H1 (cell line): ENCODE measurements at regions not wholly inside any gene's neighbourhood (a gene's known extent, or its start where the extent isn't known, plus 50 kb on each side); places are given as distances from the start of the nearest gene placed in this dataset.

Experiments used
- CTCF ChIA-PET: fragments of 300-600 bp; sonication (Branson Sonifier 250); formaldehyde crosslinking; loops from one replicate; lab custom pipeline; 2021; ENCODE audit not compliant: partially characterized antibody; lab: Charles Lee
- POLR2A ChIA-PET: fragments of 300-600 bp; sonication (Branson Sonifier 250); formaldehyde crosslinking; loops from one replicate; lab custom pipeline; 2021; ENCODE audit warnings: inconsistent platforms; ENCODE audit not compliant: partially characterized antibody; lab: Charles Lee
- DNase-seq, 2 experiments: peaks; one replicate each; pipeline versions ENCODE4 v3.0.0 to v3.0.0-alpha.2; 2010 to 2022; ENCODE audit warnings: low spot score in 2 of 2, low read depth in 1 of 2, mixed read lengths in 1 of 2
- FAIRE-seq: peaks from 2 replicates; lab custom pipeline; 2011; peaks lifted over from hg19 to GRCh38; lab: Jason Lieb, UNC
- H2AFZ ChIP-seq: 2 replicates; pipeline ENCODE4 v1.8.1; 2012; ENCODE audit warnings: low read length, inconsistent platforms
- H2AK5ac ChIP-seq: 2 replicates; pipeline ENCODE4 v1.6.1; 2013; ENCODE audit warnings: low read depth, low read length
- H2BK120ac ChIP-seq: replicated peaks from 2 replicates; pipeline ENCODE3; 2013; ENCODE audit warnings: low read depth, low read length, inconsistent platforms
- H2BK12ac ChIP-seq: 2 replicates; pipeline ENCODE4 v1.6.1; 2013; ENCODE audit warnings: low read depth, low read length
- H2BK15ac ChIP-seq: 2 replicates; pipeline ENCODE4 v1.6.1; 2013; ENCODE audit warnings: low read length
- H2BK20ac ChIP-seq: 2 replicates; pipeline ENCODE4 v1.6.1; 2013; ENCODE audit warnings: low read length
- H2BK5ac ChIP-seq: 2 replicates; pipeline ENCODE4 v1.6.1; 2013; ENCODE audit warnings: low read depth, low read length
- H3K14ac ChIP-seq: 2 replicates; pipeline ENCODE4 v1.6.1; 2013; ENCODE audit warnings: inconsistent platforms; ENCODE audit not compliant: insufficient read length
- H3K18ac ChIP-seq: 2 replicates; pipeline ENCODE4 v1.6.1; 2013; ENCODE audit warnings: low read length; ENCODE audit errors: extremely low read depth
- H3K23ac ChIP-seq: 2 replicates; pipeline ENCODE4 v1.6.1; 2013; ENCODE audit warnings: inconsistent platforms; ENCODE audit not compliant: insufficient read length
- H3K23me2 ChIP-seq: 2 replicates; pipeline ENCODE4 v1.6.1; 2013; ENCODE audit warnings: low read depth, low read length
- H3K27ac ChIP-seq: 2 replicates; pipeline ENCODE4 v1.6.1; 2011; ENCODE audit warnings: low read depth, low read length, inconsistent platforms
- H3K27me3 ChIP-seq, 4 experiments: replicated peaks in 1 of 4; 1 replicate in 1 of 4; 2 replicates in 3 of 4; pipeline versions ENCODE4 v1.6.1 to v1.8.1; 2011 to 2013; ENCODE audit warnings: low read length in 3 of 4, mild to moderate bottlenecking in 3 of 4, inconsistent platforms in 2 of 4, mixed read lengths in 2 of 4, moderate library complexity in 1 of 4; ENCODE audit not compliant: control insufficient read depth in 3 of 4, insufficient read depth in 3 of 4; ENCODE audit errors: extremely low read depth in 1 of 4
- H3K36me3 ChIP-seq, 4 experiments: 2 replicates each; pipeline versions ENCODE4 v1.6.1 to v1.8.1; 2011 to 2013; ENCODE audit warnings: mild to moderate bottlenecking in 4 of 4, low read length in 3 of 4, moderate library complexity in 2 of 4, control low read depth in 1 of 4, inconsistent platforms in 1 of 4; ENCODE audit not compliant: insufficient read depth in 4 of 4, control insufficient read depth in 2 of 4
- H3K4ac ChIP-seq: replicated peaks from 2 replicates; pipeline ENCODE3; 2013; ENCODE audit warnings: low read length, low read depth, mixed read lengths, inconsistent platforms; ENCODE audit not compliant: insufficient read length
- H3K4me1 ChIP-seq, 4 experiments: replicated peaks in 1 of 4; 1 replicate in 1 of 4; 2 replicates in 3 of 4; pipeline versions ENCODE4 v1.6.1 to v1.8.1; 2011 to 2013; ENCODE audit warnings: low read length in 3 of 4, inconsistent platforms in 2 of 4, mixed read lengths in 1 of 4; ENCODE audit not compliant: insufficient read depth in 4 of 4, control insufficient read depth in 3 of 4
- H3K4me2 ChIP-seq, 2 experiments: 2 replicates each; pipeline versions ENCODE4 v1.6.1 to v1.8.1; 2011 to 2013; ENCODE audit warnings: low read depth in 2 of 2, low read length in 2 of 2, control low read depth in 1 of 2, inconsistent platforms in 1 of 2, mild to moderate bottlenecking in 1 of 2; ENCODE audit not compliant: insufficient read depth in 1 of 2
- H3K4me3 ChIP-seq, 4 experiments: fragments of 200-600, 300-600 bp in 1 of 4; sonication (generic), shearing (Covaris generic), sonication (Bioruptor Twin) in 1 of 4; 2 replicates each; pipeline versions ENCODE4 v1.5.1 to v1.8.1; 2011 to 2016; ENCODE audit warnings: low read length in 4 of 4, low read depth in 3 of 4, control low read depth in 2 of 4, inconsistent platforms in 2 of 4, mild to moderate bottlenecking in 2 of 4, mixed read lengths in 1 of 4, moderate library complexity in 1 of 4; ENCODE audit not compliant: insufficient read depth in 2 of 4; ENCODE audit errors: extremely low read depth in 1 of 4
- H3K56ac ChIP-seq: replicated peaks from 2 replicates; pipeline ENCODE3; 2013; ENCODE audit warnings: low read depth, mild to moderate bottlenecking, mixed read lengths, low read length, inconsistent platforms; ENCODE audit not compliant: insufficient read length
- H3K79me1 ChIP-seq: 2 replicates; pipeline ENCODE4 v1.6.1; 2013; ENCODE audit warnings: low read depth, low read length, control low read depth
- H3K79me2 ChIP-seq, 2 experiments: 2 replicates each; pipeline versions ENCODE4 v1.6.1 to v1.8.1; 2012 to 2013; ENCODE audit warnings: low read length in 2 of 2, mild to moderate bottlenecking in 2 of 2, inconsistent platforms in 1 of 2; ENCODE audit not compliant: insufficient read depth in 2 of 2, control insufficient read depth in 1 of 2
- H3K9ac ChIP-seq, 4 experiments: replicated peaks in 1 of 4; 1 replicate in 1 of 4; 2 replicates in 3 of 4; pipeline versions ENCODE4 v1.6.1 to v1.8.1; 2011 to 2013; ENCODE audit warnings: low read depth in 3 of 4, low read length in 3 of 4, control low read depth in 2 of 4, mild to moderate bottlenecking in 2 of 4, moderate library complexity in 2 of 4, inconsistent platforms in 1 of 4; ENCODE audit errors: extremely low read depth in 1 of 4
- H3K9me3 ChIP-seq, 2 experiments: 2 replicates each; pipeline versions ENCODE4 v1.6.1 to v1.8.1; 2012 to 2013; ENCODE audit warnings: mild to moderate bottlenecking in 2 of 2, moderate library complexity in 2 of 2, control low read depth in 1 of 2, inconsistent platforms in 1 of 2, low read depth in 1 of 2, low read length in 1 of 2, mixed read lengths in 1 of 2; ENCODE audit not compliant: insufficient read depth in 2 of 2
- H4K20me1 ChIP-seq, 2 experiments: replicated peaks in 1 of 2; 2 replicates each; pipeline versions ENCODE3 to v1.8.1; 2011 to 2013; ENCODE audit warnings: inconsistent platforms in 2 of 2, low read length in 2 of 2, mild to moderate bottlenecking in 1 of 2; ENCODE audit not compliant: insufficient read depth in 2 of 2, control insufficient read depth in 1 of 2
- H4K5ac ChIP-seq: 2 replicates; pipeline ENCODE4 v1.6.1; 2013; ENCODE audit warnings: low read length, low read depth, mixed read lengths, inconsistent platforms; ENCODE audit not compliant: insufficient read length
- H4K8ac ChIP-seq: 2 replicates; pipeline ENCODE4 v1.8.0; 2013; ENCODE audit warnings: mild to moderate bottlenecking, moderate library complexity, low read length, inconsistent platforms; ENCODE audit not compliant: insufficient read depth; ENCODE audit errors: extremely low read depth
- H4K91ac ChIP-seq: replicated peaks from 2 replicates; pipeline ENCODE3; 2013; ENCODE audit warnings: low read length, mixed read lengths, inconsistent platforms; ENCODE audit not compliant: insufficient read length
- EP300 ChIP-seq, 2 experiments: IDR thresholded peaks; 1 replicate in 1 of 2; 2 replicates in 1 of 2; pipeline ENCODE4 v1.6.1; 2011 to 2012; ENCODE audit warnings: low read depth in 2 of 2, low read length in 2 of 2, mild to moderate bottlenecking in 2 of 2, borderline replicate concordance in 1 of 2, inconsistent platforms in 1 of 2, moderate library complexity in 1 of 2
- RBBP5 ChIP-seq: IDR thresholded peaks from 2 replicates; pipeline ENCODE4 v1.7.1; 2012; ENCODE audit warnings: low read depth, mild to moderate bottlenecking, inconsistent platforms, low read length, moderate library complexity, borderline replicate concordance
- TBP ChIP-seq: IDR thresholded peaks from 2 replicates; pipeline ENCODE4 v1.6.1; 2011; ENCODE audit warnings: low read depth, low read length, improper control_type of control experiment
- WGBS, 2 experiments: shearing (Covaris generic) in 1 of 2; methylation state at CpG; one replicate each; pipeline versions ENCODE4 v1.1.6 to v1.1.7; 2013 to 2015; ENCODE audit warnings: low lambda C conversion rate in 2 of 2, mixed read lengths in 2 of 2, inconsistent platforms in 1 of 2, low coverage in 1 of 2, missing lambda C conversion rate in 1 of 2; ENCODE audit not compliant: insufficient replicate concordance in 2 of 2, insufficient coverage in 1 of 2, insufficient read length in 1 of 2; ENCODE audit errors: extremely low coverage in 1 of 2, missing lambda C conversion rate in 1 of 2; 5-methylcytosine and 5-hydroxymethylcytosine counted together

GRCh38 chr11:127926721-127927120, 660.6 kb downstream of the ETS1 start:
- DNase-seq (no peak), FAIRE-seq (no peak)
- no peak overlapping the region for H3K9ac ChIP-seq
- no peak overlapping the region for H3K18ac ChIP-seq
- H3K56ac ChIP-seq, result no peak overlapping the region
- no peak overlapping the region for H4K8ac ChIP-seq
- H3K4me1 ChIP-seq, result no peaks in the 10 kb centered on the region
- no peaks in the 10 kb centered on the region for H3K23me2 ChIP-seq
- H2BK120ac ChIP-seq, result no peak overlapping the region
- no peak overlapping the region for H3K14ac ChIP-seq
- no peak overlapping the region for H3K23ac ChIP-seq
- H3K79me2 ChIP-seq, result no peaks in the 10 kb centered on the region
- H3K4me2 ChIP-seq, result no peak overlapping the region
- no peak overlapping the region for H4K91ac ChIP-seq
- no peak overlapping the region for H2BK5ac ChIP-seq
- no peak overlapping the region for H2BK20ac ChIP-seq
- H3K4me3 ChIP-seq, result no peak overlapping the region
- no peak overlapping the region for H2AFZ ChIP-seq
- no peaks in the 10 kb centered on the region for H3K79me1 ChIP-seq
- ChIA-PET POLR2A (no interaction called here), CTCF (no interaction called here)
- H4K20me1 ChIP-seq, result no peaks in the 10 kb centered on the region
- H2BK12ac ChIP-seq, result no peak overlapping the region
- H3K27ac ChIP-seq, result no peak overlapping the region
- WGBS, 2 experiments, result 98% methylated on average over 7 of the region's 8 CpGs; no CpG with 5 or more reads in 1 of the 2 experiments
- H3K4ac ChIP-seq, result no peak overlapping the region
- no peak overlapping the region for H2AK5ac ChIP-seq
- no peak overlapping the region for H2BK15ac ChIP-seq
- no peak overlapping the region for H4K5ac ChIP-seq
- H3K27me3 ChIP-seq, result no peaks in the 10 kb centered on the region
- H3K9me3 ChIP-seq, result no peaks in the 10 kb centered on the region
- no peaks in the 10 kb centered on the region for H3K36me3 ChIP-seq
- TF ChIP-seq RBBP5 (no peak), TBP (no peak), EP300 (IDR thresholded peaks at IDR 0.05; ENCODE audit: borderline replicate concordance in 1 of 2, low read depth in 2 of 2, low read length in 2 of 2) (no peak)
